ENCODE measurements at regions not wholly inside any gene's neighbourhood (a gene's known extent, or its start where the extent isn't known, plus 50 kb on each side); places are given as distances from the start of the nearest gene placed in this dataset.
"Not testable (repeated sequence)": the region's sequence is repeated elsewhere in the genome, so short reads cannot be mapped to it uniquely, and the experiment has no call there.

DNA sequence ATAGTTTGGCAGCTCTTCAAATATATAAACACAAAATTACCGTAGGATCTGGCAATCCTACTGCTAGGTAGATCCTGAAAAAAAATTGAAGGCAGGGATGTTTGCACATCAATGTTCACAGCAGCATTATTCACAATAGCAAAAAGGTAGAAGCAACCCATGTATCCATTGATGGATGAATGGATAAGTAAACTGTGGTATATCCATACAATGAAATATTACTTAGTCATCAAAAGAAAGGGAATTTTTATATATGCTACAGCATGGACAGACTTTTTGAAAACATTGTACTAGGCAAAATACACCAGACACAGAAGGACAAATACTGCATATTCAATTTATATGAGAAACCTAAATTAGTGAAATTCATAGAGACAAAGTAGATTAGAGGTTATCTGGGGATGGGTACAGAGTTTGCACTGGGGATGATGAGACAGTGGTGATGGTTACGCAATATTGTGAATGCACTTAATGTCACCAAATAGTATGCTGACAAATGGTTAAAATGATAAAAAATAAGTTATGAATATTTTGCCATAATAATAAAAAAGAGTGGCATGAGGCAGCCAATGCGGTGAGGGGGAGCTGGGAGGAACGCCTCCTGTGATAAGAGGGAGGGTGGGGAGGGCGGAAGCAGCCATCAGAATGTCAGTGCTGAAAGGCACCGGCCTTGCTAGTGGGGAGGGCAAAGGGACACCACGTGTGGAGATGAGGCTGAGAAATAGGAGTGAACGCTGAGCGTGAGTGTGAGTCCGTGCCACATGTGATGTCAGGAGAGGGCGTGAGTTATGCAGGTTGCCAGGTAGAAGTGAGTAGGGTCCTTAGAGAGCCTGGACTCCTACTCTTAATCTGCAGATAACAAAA, 386.1 kb upstream of the PODXL start:
- peaks cover 0 to 8% of the 10 kb centered on the region in 2 donors for H3K4me1 ChIP-seq
- H3K9me3 ChIP-seq: no peaks in the 10 kb centered on the region
- no peak for TF ChIP-seq CTCF (IDR thresholded peaks at IDR 0.05)
- H3K36me3 ChIP-seq: no peaks in the 10 kb centered on the region
- no peak overlapping the region for H3K27ac ChIP-seq
- intact Hi-C loops (cut with DNase I): no loop called here
- DNase-seq (ENCODE audit: low spot score in 2 of 2): no peak
- H3K4me3 ChIP-seq: no peak overlapping the region
- no peaks in the 10 kb centered on the region for H3K27me3 ChIP-seq

DNA sequence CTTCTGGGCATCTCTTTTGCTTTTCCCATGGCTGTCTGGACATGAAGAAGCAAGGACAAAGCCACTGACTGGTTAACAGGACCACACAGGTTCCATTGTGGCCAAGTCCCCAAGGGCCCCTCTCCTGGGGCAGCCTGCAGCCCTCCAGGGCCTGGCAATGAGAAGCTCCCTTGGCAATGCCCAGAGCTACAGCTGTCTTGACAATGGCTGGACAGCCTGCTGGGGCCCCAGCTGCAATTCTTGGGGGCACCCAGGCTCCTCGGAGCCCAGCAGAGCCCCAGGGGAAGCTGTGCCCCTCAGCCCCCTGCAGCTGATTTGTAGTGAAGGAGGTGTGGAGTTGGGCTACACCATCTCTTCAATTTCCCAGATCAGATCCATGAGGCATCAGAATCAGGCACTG, 384.9 kb upstream of the PODXL start:
- intact Hi-C loops (cut with DNase I): no loop called here
- peaks cover 0 to 8% of the 10 kb centered on the region in 2 donors for H3K4me1 ChIP-seq
- no peak overlapping the region for H3K27ac ChIP-seq
- H3K4me3 ChIP-seq: no peak overlapping the region
- DNase-seq (ENCODE audit: low spot score in 2 of 2): no peak
- no peaks in the 10 kb centered on the region for H3K9me3 ChIP-seq
- no peaks in the 10 kb centered on the region for H3K36me3 ChIP-seq
- H3K27me3 ChIP-seq: no peaks in the 10 kb centered on the region
- TF ChIP-seq CTCF (IDR thresholded peaks at IDR 0.05): no peak

GRCh38 chr7:131940621-131941165, 384.3 kb upstream of the PODXL start:
- Histone ChIP-seq H3K4me1 (peaks cover 0 to 5% of the 10 kb centered on the region in 2 donors), H3K36me3 (no peaks in the 10 kb centered on the region), H3K27me3 (no peaks in the 10 kb centered on the region), H3K27ac (no peak overlapping the region), H3K9me3 (no peaks in the 10 kb centered on the region), H3K4me3 (no peak overlapping the region)
- no peak for TF ChIP-seq CTCF (IDR thresholded peaks at IDR 0.05)
- no peak for DNase-seq (ENCODE audit: low spot score in 2 of 2)
- intact Hi-C loops (cut with DNase I): no loop called here

GRCh38 chr7:131938788-131939187, 382.4 kb upstream of the PODXL start:
- H3K4me1 ChIP-seq; H3K27me3 ChIP-seq; DNase-seq (ENCODE audit: low spot score in 2 of 2); H3K4me3 ChIP-seq; H3K9me3 ChIP-seq; H3K36me3 ChIP-seq; intact Hi-C loops (cut with DNase I); H3K27ac ChIP-seq: not testable (repeated sequence)

DNA sequence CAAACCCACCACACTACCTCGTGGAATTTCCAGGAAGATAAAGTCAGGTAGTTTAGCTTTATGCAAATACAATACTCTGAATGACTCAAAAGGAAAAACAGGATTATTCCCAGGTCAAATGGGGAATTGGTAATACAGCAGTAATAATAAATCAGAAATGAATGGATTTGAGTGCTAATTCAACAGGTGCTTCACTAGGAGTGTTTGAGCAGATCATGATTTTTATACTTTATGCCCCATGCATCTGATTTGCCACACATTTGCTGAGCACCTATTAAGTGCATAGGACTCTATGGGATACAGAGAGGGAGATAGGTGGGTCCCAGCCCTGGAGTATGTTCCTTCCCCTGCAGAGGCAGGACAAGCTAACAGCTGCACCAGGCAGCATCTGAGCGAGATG, 381.4 kb upstream of the PODXL start:
- no peak for DNase-seq (ENCODE audit: low spot score in 2 of 2)
- no peaks in the 10 kb centered on the region for H3K4me1 ChIP-seq
- no peaks in the 10 kb centered on the region for H3K9me3 ChIP-seq
- no peak overlapping the region for H3K27ac ChIP-seq
- no peaks in the 10 kb centered on the region for H3K27me3 ChIP-seq
- H3K4me3 ChIP-seq: no peak overlapping the region
- no peaks in the 10 kb centered on the region for H3K36me3 ChIP-seq
- intact Hi-C loops (cut with DNase I): no loop called here
- no peak for TF ChIP-seq CTCF (IDR thresholded peaks at IDR 0.05)

GRCh38 chr7:131935180-131935579, 378.8 kb upstream of the PODXL start:
- no peaks in the 10 kb centered on the region for H3K9me3 ChIP-seq
- intact Hi-C loops (cut with DNase I): no loop called here

More at GRCh38 chr7:131935180-131935579, 378.8 kb upstream of the PODXL start:
- Histone ChIP-seq H3K27ac (no peak overlapping the region), H3K4me1 (no peaks in the 10 kb centered on the region), H3K27me3 (no peaks in the 10 kb centered on the region), H3K4me3 (no peak overlapping the region), H3K36me3 (no peaks in the 10 kb centered on the region)
- no peak for TF ChIP-seq CTCF (IDR thresholded peaks at IDR 0.05)
- no peak for DNase-seq (ENCODE audit: low spot score in 2 of 2)
